ENCODE measurements at regions not wholly inside any gene's neighbourhood (a gene's known extent, or its start where the extent isn't known, plus 50 kb on each side); places are given as distances from the start of the nearest gene placed in this dataset.

DNA sequence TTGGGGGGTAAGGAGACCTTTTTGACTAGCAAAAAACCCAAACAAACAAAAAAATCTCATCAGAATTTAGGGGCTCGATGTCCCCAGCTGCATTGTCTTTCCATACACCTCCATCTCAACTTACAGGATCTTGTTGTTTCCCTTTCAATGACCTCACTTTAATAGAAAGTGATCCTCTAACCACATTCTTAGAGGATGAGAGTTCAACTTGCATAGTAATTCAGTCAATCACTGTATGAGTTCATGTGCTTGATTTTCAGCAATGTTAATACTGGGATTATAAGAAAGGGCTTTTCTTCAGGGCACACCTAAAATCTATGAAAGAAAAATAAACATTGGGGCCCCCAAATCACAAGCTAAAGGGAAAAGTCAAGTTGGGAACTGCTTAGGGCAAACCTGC is 1512.0 kb downstream of the SLITRK1 start:
- WGBS, 2 experiments (ENCODE audit: extremely low coverage in 2 of 2, insufficient read length in 1 of 2): no CpG with 5 or more reads among the region's 1 CpG
- Histone ChIP-seq H2AK5ac (ENCODE audit: low read depth, low read length) (no peak overlapping the region), H3K4me3 (ENCODE audit: insufficient read depth, low read depth, low read length) (no peak overlapping the region), H3K4ac (ENCODE audit: low read depth, low read length) (no peak overlapping the region), H3K56ac (ENCODE audit: extremely low read depth, insufficient read depth, low read length) (no peak overlapping the region), H4K5ac (ENCODE audit: low read depth, low read length) (no peak overlapping the region), H2BK5ac (ENCODE audit: low read depth, low read length, poor library complexity, severe bottlenecking) (no peak overlapping the region), H2BK20ac (ENCODE audit: low read depth, low read length) (no peak overlapping the region), H2BK15ac (ENCODE audit: low read depth, low read length) (no peak overlapping the region), H4K20me1 (ENCODE audit: insufficient read depth, low read length) (no peaks in the 10 kb centered on the region), H3K27ac (ENCODE audit: insufficient read depth, low read length) (no peak overlapping the region), H2AK9ac (replicated peaks; ENCODE audit: low read depth, low read length, poor library complexity) (no peak overlapping the region), H3K14ac (replicated peaks; ENCODE audit: low read depth, low read length) (no peak overlapping the region), H2AFZ (replicated peaks; ENCODE audit: low read length, poor library complexity) (no peak overlapping the region), H3K79me1 (ENCODE audit: low read depth in 1 of 2, low read length in 2 of 2) (no peaks in the 10 kb centered on the region), H3K36me3 (ENCODE audit: control insufficient read depth, insufficient read depth, low read length) (no peaks in the 10 kb centered on the region), H3K9me1 (ENCODE audit: insufficient read depth, low read length) (no peaks in the 10 kb centered on the region), H3K23ac (ENCODE audit: low read depth, low read length) (no peak overlapping the region), H3K9me3 (ENCODE audit: control insufficient read depth, insufficient read depth, low read length) (peaks cover 2% of the 10 kb centered on the region), H3K4me2 (ENCODE audit: low read depth, low read length) (no peak overlapping the region), H4K91ac (ENCODE audit: insufficient read depth, low read depth, low read length) (no peak overlapping the region), H3K4me1 (ENCODE audit: control insufficient read depth, insufficient read depth, low read length) (no peaks in the 10 kb centered on the region), H2BK120ac (ENCODE audit: low read depth, low read length) (no peak overlapping the region), H3K18ac (ENCODE audit: low read depth, low read length) (no peak overlapping the region), H4K8ac (ENCODE audit: low read depth in 2 of 2, low read length in 2 of 2) (no peak overlapping the region), H3K9ac (ENCODE audit: low read depth, low read length) (no peak overlapping the region), H3K27me3 (ENCODE audit: control insufficient read depth, insufficient read depth, low read length) (no peaks in the 10 kb centered on the region)
- DNase-seq (no peak), ATAC-seq (ENCODE audit: low read depth) (no peak)
- in situ Hi-C loops (cut with MboI; ENCODE audit: low sequenced_read_pairs) (no loop called here), dilution Hi-C loops (cut with HindIII; ENCODE audit: low sequenced_read_pairs, unreplicated experiment) (no loop called here), intact Hi-C loops (cut with micrococcal nuclease) (no loop called here)
- no peak for TF ChIP-seq MXI1 (IDR thresholded peaks at IDR 0.05; ENCODE audit: borderline replicate concordance, low read depth, low read length)
- no peak for TF ChIP-seq MAFK (IDR thresholded peaks at IDR 0.05; ENCODE audit: low read depth, low read length)
- no peak for TF ChIP-seq SMC3 (IDR thresholded peaks at IDR 0.05; ENCODE audit: low read depth, low read length)
- TF ChIP-seq RCOR1 (IDR thresholded peaks at IDR 0.05; ENCODE audit: insufficient replicate concordance, low read length): no peak
- TF ChIP-seq, protein P1, sequence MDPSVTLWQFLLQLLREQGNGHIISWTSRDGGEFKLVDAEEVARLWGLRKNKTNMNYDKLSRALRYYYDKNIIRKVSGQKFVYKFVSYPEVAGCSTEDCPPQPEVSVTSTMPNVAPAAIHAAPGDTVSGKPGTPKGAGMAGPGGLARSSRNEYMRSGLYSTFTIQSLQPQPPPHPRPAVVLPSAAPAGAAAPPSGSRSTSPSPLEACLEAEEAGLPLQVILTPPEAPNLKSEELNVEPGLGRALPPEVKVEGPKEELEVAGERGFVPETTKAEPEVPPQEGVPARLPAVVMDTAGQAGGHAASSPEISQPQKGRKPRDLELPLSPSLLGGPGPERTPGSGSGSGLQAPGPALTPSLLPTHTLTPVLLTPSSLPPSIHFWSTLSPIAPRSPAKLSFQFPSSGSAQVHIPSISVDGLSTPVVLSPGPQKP (IDR thresholded peaks at IDR 0.05; ENCODE audit: borderline replicate concordance, low read depth, low read length): no peak
- no peak for TF ChIP-seq NFE2L2 (IDR thresholded peaks at IDR 0.05; ENCODE audit: low read depth, low read length)
- TF ChIP-seq MAZ (IDR thresholded peaks at IDR 0.05; ENCODE audit: borderline replicate concordance, low read depth, low read length): no peak
- TF ChIP-seq RFX5 (IDR thresholded peaks at IDR 0.05; ENCODE audit: low read depth, low read length): no peak
- TF ChIP-seq CHD1 (IDR thresholded peaks at IDR 0.05; ENCODE audit: low read depth, low read length): no peak
- TF ChIP-seq BHLHE40 (IDR thresholded peaks at IDR 0.05; ENCODE audit: low read depth, low read length): no peak
- POLR2A ChIA-PET (ENCODE audit: unreplicated experiment): no interaction called here
- no TSS peak for BruUV-seq (replicated peaks)
- CTCF ChIA-PET: no interaction called here

All from IMR-90 (cell line).